ENCODE measurements at regions not wholly inside any gene's neighbourhood (a gene's known extent, or its start where the extent isn't known, plus 50 kb on each side); places are given as distances from the start of the nearest gene placed in this dataset.
"Not testable (repeated sequence)": the region's sequence is repeated elsewhere in the genome, so short reads cannot be mapped to it uniquely, and the experiment has no call there.

- FAIRE-seq (no peak), DNase-seq (ENCODE audit: low spot score) (no peak)
Measured at GRCh38 chr12:94916663-94917062, 86.8 kb downstream of the NDUFA12 start.

- FAIRE-seq = no peak
- DNase-seq (ENCODE audit: low spot score) = no peak
Measured at GRCh38 chr12:94909663-94910062, 93.8 kb downstream of the NDUFA12 start.

- not testable (repeated sequence) for DNase-seq (ENCODE audit: low spot score); FAIRE-seq
Measured at GRCh38 chr12:94905749-94906148, 97.7 kb downstream of the NDUFA12 start.

GRCh38 chr12:94900496-94900895 lies 103.0 kb downstream of the NDUFA12 start:
- DNase-seq (ENCODE audit: low spot score) = no peak
- no peak for FAIRE-seq

- no peak for FAIRE-seq
- no peak for DNase-seq (ENCODE audit: low spot score)
Measured at GRCh38 chr12:94898388-94898787, 105.1 kb downstream of the NDUFA12 start.

- no peak for FAIRE-seq
Measured at GRCh38 chr12:94892544-94893267, 110.8 kb downstream of the NDUFA12 start.

GRCh38 chr12:94889445-94890210 lies 113.9 kb downstream of the NDUFA12 start:
- FAIRE-seq (no peak), DNase-seq (ENCODE audit: low spot score) (no peak)

More at GRCh38 chr12:94892544-94893267, 110.8 kb downstream of the NDUFA12 start:
- no peak for DNase-seq (ENCODE audit: low spot score)

GRCh38 chr12:94879542-94879941 lies 124.0 kb downstream of the NDUFA12 start:
- peak; percentile 20 for DNase-seq (ENCODE audit: low spot score)
- no peak for FAIRE-seq

GRCh38 chr12:94875525-94875924 lies 128.0 kb downstream of the NDUFA12 start:
- no peak for FAIRE-seq
- peak; percentile 8 for DNase-seq (ENCODE audit: low spot score)

GRCh38 chr12:94874518-94875302 lies 128.8 kb downstream of the NDUFA12 start:
- FAIRE-seq (no peak), DNase-seq (ENCODE audit: low spot score) (no peak)

GRCh38 chr12:94873734-94874517 lies 129.6 kb downstream of the NDUFA12 start:
- no peak for FAIRE-seq

GRCh38 chr12:94872971-94873733 lies 130.3 kb downstream of the NDUFA12 start:
- DNase-seq (ENCODE audit: low spot score) = no peak

More at GRCh38 chr12:94873734-94874517, 129.6 kb downstream of the NDUFA12 start:
- DNase-seq (ENCODE audit: low spot score) = no peak

GRCh38 chr12:94872671-94872970 lies 130.9 kb downstream of the NDUFA12 start:
- DNase-seq (ENCODE audit: low spot score) (no peak), FAIRE-seq (no peak)

More at GRCh38 chr12:94872971-94873733, 130.3 kb downstream of the NDUFA12 start:
- no peak for FAIRE-seq

- no peak for FAIRE-seq
- no peak for DNase-seq (ENCODE audit: low spot score)
Measured at GRCh38 chr12:94872007-94872653, 131.4 kb downstream of the NDUFA12 start.

GRCh38 chr12:94870511-94870910 lies 133.0 kb downstream of the NDUFA12 start:
- no peak for DNase-seq (ENCODE audit: low spot score)
- no peak for FAIRE-seq

- FAIRE-seq (no peak), DNase-seq (ENCODE audit: low spot score) (no peak)
Measured at GRCh38 chr12:94868161-94868560, 135.3 kb downstream of the NDUFA12 start.

GRCh38 chr12:94867066-94867855 lies 136.2 kb downstream of the NDUFA12 start:
- DNase-seq (ENCODE audit: low spot score) (no peak), FAIRE-seq (no peak)

GRCh38 chr12:94864987-94865386 lies 138.5 kb downstream of the NDUFA12 start:
- DNase-seq (ENCODE audit: low spot score) (no peak), FAIRE-seq (no peak)
